GM12878 (cell line): ENCODE measurements at regions not wholly inside any gene's neighbourhood (a gene's known extent, or its start where the extent isn't known, plus 50 kb on each side); places are given as distances from the start of the nearest gene placed in this dataset.

Experiments used
- ATAC-seq: fragments of 200-7000 bp; cut with Tn5 transposase; 3 replicates; pipeline ENCODE4 v1.9.1; 2020; ENCODE audit warnings: mild to moderate bottlenecking, moderate library complexity
- BruUV-seq: library from RNA; stranded (reverse); fragments of 400-500 nt; replicated peaks from 2 replicates; lab custom pipeline; 2021; lab: Mats Ljungman, UMichigan
- CTCF ChIA-PET: fragments of 300-600 bp; sonication (Branson Sonifier 250); formaldehyde crosslinking; extraction: SDS; loops from one replicate; lab custom pipeline; 2021; ENCODE audit warnings: inconsistent platforms; lab: Yijun Ruan, JAX
- POLR2A ChIA-PET: fragments of 350-600 bp; formaldehyde crosslinking; extraction: SDS; loops from one replicate; lab custom pipeline; 2021; ENCODE audit warnings: inconsistent platforms; lab: Charles Lee
- RAD21 ChIA-PET: fragments of 300-600 bp; sonication (Branson Sonifier 250); formaldehyde crosslinking; loops from one replicate; lab custom pipeline; 2023; ENCODE audit warnings: antibody characterized with exemption; ENCODE audit not compliant: unreplicated experiment; lab: Charles Lee
- SMC1A ChIA-PET: fragments of 300-600 bp; sonication (Branson Sonifier 250); formaldehyde crosslinking; loops from one replicate; lab custom pipeline; 2023; ENCODE audit not compliant: unreplicated experiment, uncharacterized antibody; lab: Charles Lee
- DNase-seq: peaks from one replicate; pipeline ENCODE4 v3.0.0-alpha.2; 2011; ENCODE audit warnings: low read depth, low spot score
- FAIRE-seq: peaks from 3 replicates; lab custom pipeline; 2011; peaks lifted over from hg19 to GRCh38; lab: Jason Lieb, UNC
- H2AFZ ChIP-seq: 2 replicates; pipeline ENCODE4 v1.6.0; 2011; ENCODE audit warnings: low read depth, low read length, control low read depth; ENCODE audit not compliant: control insufficient read depth
- H3K27ac ChIP-seq: 2 replicates; pipeline ENCODE4 v1.5.1; 2011; ENCODE audit warnings: control low read depth; ENCODE audit not compliant: control insufficient read depth, insufficient read depth
- H3K27me3 ChIP-seq, 2 experiments: replicated peaks in 1 of 2; 2 replicates each; pipeline versions ENCODE4 v1.6.0 to v1.6.1; 2011; ENCODE audit warnings: low read length in 1 of 2; ENCODE audit not compliant: control insufficient read depth in 2 of 2, insufficient read depth in 2 of 2
- H3K36me3 ChIP-seq, 2 experiments: 2 replicates each; pipeline ENCODE4 v1.5.1; 2011; ENCODE audit warnings: low read length in 1 of 2; ENCODE audit not compliant: control insufficient read depth in 2 of 2, insufficient read depth in 2 of 2
- H3K4me1 ChIP-seq: 2 replicates; pipeline ENCODE4 v1.6.1; 2011; ENCODE audit warnings: mild to moderate bottlenecking, low read length, moderate library complexity, mixed read lengths; ENCODE audit not compliant: control insufficient read depth, insufficient read depth
- H3K4me2 ChIP-seq: 2 replicates; pipeline ENCODE4 v1.6.0; 2011; ENCODE audit warnings: control low read depth; ENCODE audit not compliant: control insufficient read depth, insufficient read depth
- H3K4me3 ChIP-seq: fragments of 200-600 bp; sonication (generic); 2 replicates; pipeline ENCODE4 v1.5.1; 2016
- H3K79me2 ChIP-seq: 2 replicates; pipeline ENCODE4 v1.6.0; 2011; ENCODE audit warnings: low read length; ENCODE audit not compliant: control insufficient read depth, insufficient read depth
- H3K9ac ChIP-seq: 2 replicates; pipeline ENCODE4 v1.8.0; 2011; ENCODE audit warnings: low read length, control low read depth, mixed read lengths; ENCODE audit not compliant: control insufficient read depth, insufficient read depth
- H3K9me3 ChIP-seq: replicated peaks from 3 replicates; pipeline ENCODE4 v1.5.1; 2011; ENCODE audit warnings: mild to moderate bottlenecking, low read length; ENCODE audit not compliant: control insufficient read depth, insufficient read depth
- H4K20me1 ChIP-seq: 2 replicates; pipeline ENCODE4 v1.6.0; 2011; ENCODE audit not compliant: control insufficient read depth, insufficient read depth
- IRF3 ChIP-seq: fragments of 450-650 bp; IDR thresholded peaks from 2 replicates; pipeline ENCODE4 v1.6.1; 2014; ENCODE audit warnings: mild to moderate bottlenecking
- NBN ChIP-seq: fragments of 450-650 bp; IDR thresholded peaks from 2 replicates; pipeline ENCODE4 v1.6.1; 2016
- RFX5 ChIP-seq: IDR thresholded peaks from 2 replicates; pipeline ENCODE4 v1.6.1; 2011; ENCODE audit warnings: low read depth, low read length, improper control_type of control experiment
- SREBF2 ChIP-seq: IDR thresholded peaks from 2 replicates; pipeline ENCODE4 v1.6.1; 2012; ENCODE audit warnings: mild to moderate bottlenecking, low read length
- TCF12 ChIP-seq: IDR thresholded peaks from 2 replicates; pipeline ENCODE4 v1.6.1; 2011; ENCODE audit warnings: low read depth, mild to moderate bottlenecking, low read length
- YBX1 ChIP-seq: fragments of 450-650 bp; IDR thresholded peaks from 2 replicates; pipeline ENCODE4 v1.6.1; 2016; ENCODE audit warnings: antibody characterized with exemption
- ZBTB4 ChIP-seq: fragments of 450-650 bp; formaldehyde crosslinking; IDR thresholded peaks from 2 replicates; pipeline ENCODE4 v1.4.0; 2022; ENCODE audit warnings: mild to moderate bottlenecking, moderate library complexity
- WGBS: methylation state at CpG from one replicate; pipeline ENCODE4 v1.1.6; 2016; ENCODE audit warnings: low lambda C conversion rate; ENCODE audit not compliant: insufficient replicate concordance, insufficient coverage; ENCODE audit errors: missing lambda C conversion rate; 5-methylcytosine and 5-hydroxymethylcytosine counted together
- in situ Hi-C: fragments of 300-500 bp; cut with MboI; formaldehyde crosslinking; loops from 9 replicates; pipeline ENCODE4 v1.14.3; 2018; ENCODE audit warnings: mixed read lengths
- intact Hi-C: fragments of 100-400 bp; cut with micrococcal nuclease; formaldehyde crosslinking; loops from one replicate; pipeline ENCODE4 v1.14.2; 2022; ENCODE audit not compliant: unreplicated experiment

GRCh38 chr17:22669721-22670120 lies 977.4 kb downstream of the KCNJ18 start:
- Histone ChIP-seq H3K9ac (no peak overlapping the region), H3K36me3 (no peaks in the 10 kb centered on the region), H4K20me1 (no peaks in the 10 kb centered on the region), H3K4me1 (no peaks in the 10 kb centered on the region), H3K27me3 (no peaks in the 10 kb centered on the region), H3K9me3 (no peaks in the 10 kb centered on the region; the same call in 2 of the 3 replicates), H3K27ac (no peak overlapping the region), H2AFZ (no peak overlapping the region), H3K79me2 (no peaks in the 10 kb centered on the region), H3K4me2 (no peak overlapping the region), H3K4me3 (no peak overlapping the region)
- 31% methylated on average over 4 of the region's 4 CpGs for WGBS
- TF ChIP-seq SREBF2 (no peak), IRF3 (no peak), NBN (no peak), TCF12 (no peak), RFX5 (no peak), ZBTB4 (CRISPR knock-in tag) (no peak), YBX1 (no peak)
- POLR2A ChIA-PET, result no interaction called here
- RAD21 ChIA-PET, result no interaction called here
- DNase-seq (no peak), ATAC-seq (no peak), FAIRE-seq (no peak)
- in situ Hi-C loops, result loop anchor here (10.0 kb wide), 1 partner anchor 65 kb away; no protein-coding TSS in a partner anchor
- CTCF ChIA-PET, result no interaction called here
- SMC1A ChIA-PET, result no interaction called here
- no TSS peak for BruUV-seq
- intact Hi-C loops, result no loop called here
